HUES64 (cell line): ENCODE measurements at regions not wholly inside any gene's neighbourhood (a gene's known extent, or its start where the extent isn't known, plus 50 kb on each side); places are given as distances from the start of the nearest gene placed in this dataset.

ENCODE experiments used
- H3K27ac ChIP-seq: 2 replicates; pipeline ENCODE4 v1.7.0; 2013; ENCODE audit warnings: low read depth, low read length, inconsistent platforms
- H3K27me3 ChIP-seq: 2 replicates; pipeline ENCODE4 v1.6.1; 2013; ENCODE audit warnings: mild to moderate bottlenecking, low read length; ENCODE audit not compliant: insufficient read depth
- H3K36me3 ChIP-seq: 2 replicates; pipeline ENCODE4 v1.6.1; 2013; ENCODE audit warnings: mild to moderate bottlenecking, low read length; ENCODE audit not compliant: insufficient read depth
- H3K4me1 ChIP-seq: 2 replicates; pipeline ENCODE4 v1.6.1; 2013; ENCODE audit warnings: mild to moderate bottlenecking, low read length, moderate library complexity; ENCODE audit not compliant: insufficient read depth
- H3K4me3 ChIP-seq: 2 replicates; pipeline ENCODE4 v1.5.1; 2013; ENCODE audit warnings: mild to moderate bottlenecking, low read length, moderate library complexity
- H3K9ac ChIP-seq: 2 replicates; pipeline ENCODE4 v1.6.1; 2013; ENCODE audit warnings: mild to moderate bottlenecking, low read depth, low read length
- H3K9me3 ChIP-seq: 2 replicates; pipeline ENCODE4 v1.6.1; 2013; ENCODE audit warnings: low read depth, low read length; ENCODE audit not compliant: insufficient read depth
- WGBS: fragments of 150-250, 120-280 bp; methylation state at CpG from one replicate; pipeline ENCODE4 v1.1.7; 2013; ENCODE audit warnings: missing lambda C conversion rate; 5-methylcytosine and 5-hydroxymethylcytosine counted together

DNA sequence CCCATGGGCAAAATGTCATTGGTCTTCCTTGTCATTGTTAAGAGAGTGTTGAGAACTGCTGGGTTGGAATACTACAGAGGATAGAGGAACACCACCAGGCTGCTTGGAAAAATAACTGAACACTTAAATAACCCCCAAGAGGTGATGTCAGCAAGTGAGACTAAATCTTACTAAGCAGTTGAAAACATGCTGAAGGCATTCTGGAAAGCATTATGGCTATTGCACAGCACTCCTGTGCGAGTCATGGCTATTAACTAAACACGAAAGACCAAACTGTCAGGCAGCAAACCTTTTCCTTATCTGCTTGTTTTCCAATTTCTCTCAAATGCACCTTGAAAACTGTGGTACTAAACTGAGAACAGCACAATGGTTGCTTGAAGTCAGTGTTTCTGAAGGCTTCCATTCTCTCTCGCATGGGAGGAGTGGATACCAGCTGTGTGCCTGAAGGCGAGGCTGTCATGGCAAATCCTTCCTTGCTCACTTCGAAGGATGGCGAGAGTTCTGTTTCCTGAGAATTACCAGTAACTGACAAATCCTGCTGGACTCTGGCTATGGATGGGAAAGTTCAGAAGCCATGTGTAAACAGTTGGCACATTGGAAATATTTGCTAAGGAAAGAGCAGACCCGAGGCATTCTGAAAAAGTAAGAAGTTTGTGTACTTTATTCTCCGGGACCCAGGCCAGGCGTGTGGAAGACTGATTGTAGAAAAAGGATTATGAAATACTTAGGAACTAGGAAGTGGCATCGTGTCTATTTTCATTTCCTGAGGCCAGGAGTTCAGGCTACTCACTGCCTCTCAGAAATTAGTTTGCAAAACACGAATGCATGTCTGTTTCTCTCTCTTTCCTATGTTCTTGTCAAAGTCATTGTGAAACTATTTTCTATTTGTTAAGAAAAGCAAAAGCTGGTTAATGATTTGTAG is 182.1 kb downstream of the DMRT2 start:
- H3K4me3 ChIP-seq: no peak overlapping the region
- no peaks in the 10 kb centered on the region for H3K9me3 ChIP-seq
- H3K27ac ChIP-seq: no peak overlapping the region
- no peaks in the 10 kb centered on the region for H3K36me3 ChIP-seq
- no peak overlapping the region for H3K9ac ChIP-seq
- WGBS: 86% methylated on average over 11 of the region's 11 CpGs
- H3K4me1 ChIP-seq: no peaks in the 10 kb centered on the region
- H3K27me3 ChIP-seq: no peaks in the 10 kb centered on the region

DNA sequence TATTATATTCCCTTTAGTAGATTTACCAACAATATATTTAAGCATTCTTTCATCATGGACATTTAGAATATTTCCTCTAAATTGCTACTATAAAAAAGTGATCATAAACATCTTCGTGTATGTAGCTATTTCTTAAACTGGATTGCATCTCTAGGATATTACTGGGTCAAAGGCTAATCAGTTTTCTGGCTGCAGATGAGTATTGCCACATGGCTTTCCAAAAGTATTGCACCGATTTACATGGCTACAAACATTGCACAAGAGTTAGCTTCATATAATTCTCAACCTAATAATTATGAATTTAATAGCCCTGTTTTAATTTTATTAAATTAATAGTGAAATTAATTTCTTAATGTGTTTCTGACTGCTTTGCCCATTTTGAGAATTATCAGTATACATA is 183.4 kb downstream of the DMRT2 start:
- H3K4me1 ChIP-seq: no peaks in the 10 kb centered on the region
- no peaks in the 10 kb centered on the region for H3K9me3 ChIP-seq
- H3K27me3 ChIP-seq: no peaks in the 10 kb centered on the region
- H3K36me3 ChIP-seq: no peaks in the 10 kb centered on the region
- H3K4me3 ChIP-seq: no peak overlapping the region
- no peak overlapping the region for H3K9ac ChIP-seq
- no peak overlapping the region for H3K27ac ChIP-seq
- WGBS: 100% methylated on average over 2 of the region's 2 CpGs

DNA sequence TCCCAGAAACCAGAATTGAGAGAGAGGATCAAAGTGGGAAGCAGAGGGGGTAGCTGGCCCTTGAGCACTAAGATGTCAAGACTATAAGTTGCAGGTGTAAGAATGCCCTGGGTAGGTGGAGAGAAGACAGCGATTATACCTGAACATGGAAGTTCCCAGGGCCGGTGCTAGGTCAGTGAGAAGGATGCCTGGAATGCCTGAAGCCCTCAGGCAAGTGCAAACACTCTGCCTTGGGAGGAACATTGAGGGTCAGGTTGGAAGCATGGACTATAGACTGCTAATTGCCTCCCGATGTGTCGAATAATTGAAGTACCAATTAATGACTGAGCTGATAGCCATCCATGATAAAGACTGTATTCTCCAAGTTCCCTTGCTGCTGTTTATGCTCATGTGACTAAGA is 185.5 kb downstream of the DMRT2 start:
- Histone ChIP-seq H3K9me3 (no peaks in the 10 kb centered on the region), H3K4me3 (no peak overlapping the region), H3K27me3 (no peaks in the 10 kb centered on the region), H3K36me3 (no peaks in the 10 kb centered on the region), H3K27ac (no peak overlapping the region), H3K4me1 (no peaks in the 10 kb centered on the region), H3K9ac (no peak overlapping the region)
- WGBS: 83% methylated on average over 4 of the region's 4 CpGs

DNA sequence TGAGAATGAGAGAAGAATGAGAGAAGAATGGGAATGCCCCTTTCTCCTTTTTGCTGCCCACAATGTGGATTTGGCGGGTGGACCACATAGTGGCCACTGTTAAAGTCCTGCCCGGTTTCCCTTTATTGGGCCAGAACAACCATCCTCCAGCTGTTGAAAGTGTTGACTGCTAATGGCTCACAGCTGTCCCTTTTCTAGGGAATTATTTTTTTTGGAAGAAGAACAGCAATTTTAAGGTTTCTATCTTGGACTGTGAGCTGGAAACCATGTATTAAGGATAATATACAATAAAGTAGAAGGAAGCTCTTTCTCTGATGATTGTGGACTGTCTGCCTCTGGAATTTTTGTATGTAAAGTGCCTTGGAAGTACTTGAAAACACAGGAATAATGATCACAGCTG is 185.9 kb downstream of the DMRT2 start:
- H3K9me3 ChIP-seq: no peaks in the 10 kb centered on the region
- H3K4me3 ChIP-seq: no peak overlapping the region
- no peak overlapping the region for H3K9ac ChIP-seq
- no peaks in the 10 kb centered on the region for H3K4me1 ChIP-seq
- H3K36me3 ChIP-seq: no peaks in the 10 kb centered on the region
- H3K27me3 ChIP-seq: no peaks in the 10 kb centered on the region
- no peak overlapping the region for H3K27ac ChIP-seq
- WGBS: 87% methylated on average over 2 of the region's 2 CpGs

DNA sequence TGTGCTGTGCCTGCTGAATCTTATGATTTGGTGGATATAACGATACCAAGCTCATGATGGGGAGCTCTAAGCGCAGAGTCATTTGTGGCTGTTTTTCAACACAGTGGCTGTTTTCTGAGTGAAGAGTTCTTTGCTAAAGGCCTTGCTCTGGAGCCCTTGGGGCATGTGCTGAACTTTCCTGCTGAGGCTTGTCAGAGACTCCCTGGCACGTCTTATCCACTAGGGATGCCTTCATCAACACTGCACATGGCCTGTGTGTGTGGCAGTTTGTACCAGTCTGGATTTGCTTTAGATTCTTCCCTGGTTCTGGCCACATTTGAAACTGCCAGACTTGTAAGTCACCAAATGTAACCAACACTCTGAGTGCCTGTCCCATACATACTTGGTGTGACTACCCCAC is 188.2 kb downstream of the DMRT2 start:
- Histone ChIP-seq H3K27ac (no peak overlapping the region), H3K4me3 (no peak overlapping the region), H3K4me1 (no peaks in the 10 kb centered on the region), H3K9me3 (no peaks in the 10 kb centered on the region), H3K36me3 (no peaks in the 10 kb centered on the region), H3K9ac (no peak overlapping the region), H3K27me3 (no peaks in the 10 kb centered on the region)
- 90% methylated on average over 3 of the region's 3 CpGs for WGBS

DNA sequence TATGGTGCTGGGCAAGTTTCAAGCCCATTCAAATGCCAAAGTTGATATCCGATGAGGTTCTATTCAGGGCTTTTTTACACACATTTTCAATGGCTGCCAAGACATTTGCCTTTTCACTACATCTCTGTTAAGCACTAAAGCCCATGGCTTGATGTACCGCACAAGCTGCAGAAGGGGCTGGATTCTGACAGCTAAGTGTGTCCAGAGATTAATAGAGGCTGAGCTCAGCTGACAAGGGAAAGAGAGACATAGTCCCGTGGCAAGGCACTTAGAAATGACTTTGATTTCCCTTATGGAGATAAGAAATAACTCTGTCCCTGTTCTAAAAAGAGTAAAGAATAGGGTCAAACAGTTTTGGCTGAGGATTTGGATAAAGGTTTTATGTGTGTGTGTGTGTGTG is 198.6 kb downstream of the DMRT2 start:
- H3K4me1 ChIP-seq: no peaks in the 10 kb centered on the region
- no peaks in the 10 kb centered on the region for H3K9me3 ChIP-seq
- H3K27ac ChIP-seq: no peak overlapping the region
- no peak overlapping the region for H3K9ac ChIP-seq
- no peaks in the 10 kb centered on the region for H3K36me3 ChIP-seq
- WGBS: 88% methylated on average over 3 of the region's 3 CpGs
- no peak overlapping the region for H3K4me3 ChIP-seq
- H3K27me3 ChIP-seq: no peaks in the 10 kb centered on the region

DNA sequence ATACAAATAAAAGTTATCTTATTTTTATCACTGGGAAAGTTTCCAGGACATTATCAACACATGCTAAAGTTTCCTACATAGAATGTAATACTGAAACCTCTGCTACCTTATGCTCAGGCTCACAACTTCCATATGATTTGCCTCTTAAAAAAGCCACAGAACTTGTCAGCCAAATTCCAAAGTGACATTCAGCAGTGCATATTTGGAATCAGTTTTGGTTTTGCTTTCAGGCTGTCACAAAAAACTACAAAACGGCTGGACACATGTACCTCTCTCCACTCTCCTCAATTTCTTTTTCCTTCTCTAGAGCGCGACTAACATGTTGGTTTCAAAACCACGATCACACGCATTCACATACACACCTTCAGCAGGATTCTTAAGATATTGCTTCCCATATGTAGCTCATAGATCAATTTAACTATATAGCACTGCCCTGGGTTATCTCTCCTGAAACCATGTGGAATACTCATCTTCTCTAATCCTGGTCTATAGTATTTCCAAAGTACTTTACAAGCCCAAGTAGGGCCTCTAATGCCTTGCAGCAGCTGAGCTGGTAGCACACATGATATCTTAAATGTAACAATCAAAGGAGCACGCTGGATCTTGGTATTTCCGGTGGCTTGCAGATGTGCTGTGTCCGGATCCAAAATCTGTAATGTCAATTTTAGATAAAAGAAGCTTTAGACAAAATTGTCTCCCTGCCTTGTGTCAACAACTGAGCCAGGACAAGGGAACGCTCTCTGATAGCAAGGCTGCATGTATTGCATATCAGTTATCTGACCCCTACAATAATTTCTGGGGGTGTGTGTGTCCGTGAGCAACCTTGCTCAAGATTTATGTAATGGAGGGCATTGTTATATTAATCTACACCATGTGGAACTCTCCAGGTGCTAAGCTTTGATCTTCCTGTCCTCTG is 203.2 kb downstream of the DMRT2 start:
- 91% methylated on average over 10 of the region's 10 CpGs for WGBS

DNA sequence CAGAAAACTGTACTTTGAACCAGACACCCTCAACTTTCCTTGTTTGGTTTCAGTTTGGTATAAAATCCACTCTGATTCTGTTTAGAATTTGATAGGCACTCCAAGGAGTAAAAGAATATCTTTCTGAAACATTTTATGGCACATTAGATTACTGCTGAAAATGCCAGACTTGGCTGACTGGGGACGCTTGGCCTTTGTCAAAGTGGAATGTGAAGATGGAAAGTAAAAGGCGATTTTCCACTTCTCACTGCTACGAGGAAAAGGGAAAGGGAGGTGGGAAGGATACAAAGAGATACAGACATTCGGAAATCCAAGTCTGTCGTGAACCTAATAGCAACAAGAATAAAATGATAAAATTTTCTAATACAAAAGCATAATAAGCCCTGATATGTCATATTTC is 203.9 kb downstream of the DMRT2 start:
- no peaks in the 10 kb centered on the region for H3K27me3 ChIP-seq
- H3K4me3 ChIP-seq: no peak overlapping the region
- H3K9me3 ChIP-seq: no peaks in the 10 kb centered on the region
- WGBS: 86% methylated on average over 3 of the region's 5 CpGs
- no peak overlapping the region for H3K27ac ChIP-seq
- H3K36me3 ChIP-seq: no peaks in the 10 kb centered on the region
- no peak overlapping the region for H3K9ac ChIP-seq
- no peaks in the 10 kb centered on the region for H3K4me1 ChIP-seq

More for the DNA sequence above, 203.2 kb downstream of the DMRT2 start:
- H3K27me3 ChIP-seq: no peaks in the 10 kb centered on the region
- H3K9me3 ChIP-seq: no peaks in the 10 kb centered on the region
- H3K36me3 ChIP-seq: no peaks in the 10 kb centered on the region
- H3K4me1 ChIP-seq: no peaks in the 10 kb centered on the region
- no peak overlapping the region for H3K27ac ChIP-seq
- H3K9ac ChIP-seq: no peak overlapping the region
- no peak overlapping the region for H3K4me3 ChIP-seq

DNA sequence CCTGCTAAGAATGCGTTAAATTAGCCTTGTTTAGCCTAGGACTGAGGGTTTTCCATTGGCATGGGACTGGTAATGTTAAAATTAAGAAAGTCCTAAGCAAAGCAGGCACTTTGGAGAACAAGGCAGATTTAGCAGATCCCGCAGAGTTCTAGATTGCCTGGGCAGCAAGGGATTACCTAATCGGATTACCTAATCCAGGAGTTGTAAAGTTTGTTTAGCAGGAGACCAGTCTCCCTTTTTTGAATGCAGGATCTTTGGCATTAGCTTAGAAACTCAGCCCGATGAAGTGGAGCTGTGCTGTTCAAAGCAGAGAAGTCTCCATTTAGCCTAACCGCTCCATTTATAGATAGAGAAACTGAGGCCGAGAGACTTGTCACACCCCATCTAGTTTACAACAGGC is 206.0 kb downstream of the DMRT2 start:
- no peaks in the 10 kb centered on the region for H3K36me3 ChIP-seq
- H3K27me3 ChIP-seq: no peaks in the 10 kb centered on the region
- 97% methylated on average over 6 of the region's 6 CpGs for WGBS
- no peaks in the 10 kb centered on the region for H3K4me1 ChIP-seq
- no peak overlapping the region for H3K27ac ChIP-seq
- no peak overlapping the region for H3K9ac ChIP-seq
- H3K4me3 ChIP-seq: no peak overlapping the region
- no peaks in the 10 kb centered on the region for H3K9me3 ChIP-seq

DNA sequence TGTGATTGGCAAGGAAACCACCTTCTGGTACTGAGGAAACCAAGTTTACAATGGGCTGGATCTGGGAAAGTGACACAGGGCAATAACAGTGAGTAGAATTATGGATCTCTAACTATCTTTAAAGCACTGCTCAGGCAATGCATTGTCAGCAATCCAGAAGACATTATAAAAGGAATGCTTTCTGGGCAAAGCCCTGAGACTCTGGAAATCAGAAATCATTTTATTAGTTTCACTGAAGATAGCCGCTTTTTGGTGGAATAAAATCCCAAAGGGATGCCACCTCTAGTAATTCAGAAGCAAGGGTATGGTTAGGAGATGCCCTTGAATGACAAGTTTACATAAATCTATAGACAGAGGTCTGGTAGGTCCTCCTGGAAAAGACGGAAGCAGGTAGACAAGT is 211.1 kb downstream of the DMRT2 start:
- Histone ChIP-seq H3K9me3 (no peaks in the 10 kb centered on the region), H3K27me3 (no peaks in the 10 kb centered on the region), H3K4me3 (no peak overlapping the region), H3K27ac (no peak overlapping the region), H3K4me1 (no peaks in the 10 kb centered on the region), H3K36me3 (no peaks in the 10 kb centered on the region), H3K9ac (no peak overlapping the region)
- 98% methylated on average over 2 of the region's 2 CpGs for WGBS
